ENCODE measurements at regions not wholly inside any gene's neighbourhood (a gene's known extent, or its start where the extent isn't known, plus 50 kb on each side); places are given as distances from the start of the nearest gene placed in this dataset.

GRCh38 chr10:2487921-2488320 is 579.4 kb upstream of the PFKP start:
- in situ Hi-C loops (cut with MboI; ENCODE audit: low sequenced_read_pairs) = no loop called here

- in situ Hi-C loops (cut with MboI; ENCODE audit: low sequenced_read_pairs) = no loop called here
Observed at GRCh38 chr10:2478656-2479055, 588.7 kb upstream of the PFKP start.

GRCh38 chr10:2476812-2477553 is 590.4 kb upstream of the PFKP start:
- in situ Hi-C loops (cut with MboI; ENCODE audit: low sequenced_read_pairs) = no loop called here

- in situ Hi-C loops (cut with MboI; ENCODE audit: low sequenced_read_pairs) = no loop called here
Observed at GRCh38 chr10:2476218-2476811, 591.0 kb upstream of the PFKP start.

- in situ Hi-C loops (cut with MboI; ENCODE audit: low sequenced_read_pairs) = no loop called here
Observed at GRCh38 chr10:2475711-2476217, 591.6 kb upstream of the PFKP start.

GRCh38 chr10:2471811-2472210 is 595.5 kb upstream of the PFKP start:
- in situ Hi-C loops (cut with MboI; ENCODE audit: low sequenced_read_pairs) = no loop called here

- in situ Hi-C loops (cut with MboI; ENCODE audit: low sequenced_read_pairs) = no loop called here
Observed at GRCh38 chr10:2469802-2470201, 597.5 kb upstream of the PFKP start.

- in situ Hi-C loops (cut with MboI; ENCODE audit: low sequenced_read_pairs) = no loop called here
Observed at GRCh38 chr10:2464483-2464882, 602.9 kb upstream of the PFKP start.

GRCh38 chr10:2463316-2463715 is 604.0 kb upstream of the PFKP start:
- in situ Hi-C loops (cut with MboI; ENCODE audit: low sequenced_read_pairs) = no loop called here

GRCh38 chr10:2462581-2462980 is 604.8 kb upstream of the PFKP start:
- in situ Hi-C loops (cut with MboI; ENCODE audit: low sequenced_read_pairs) = no loop called here

- in situ Hi-C loops (cut with MboI; ENCODE audit: low sequenced_read_pairs) = no loop called here
Observed at GRCh38 chr10:2460812-2461211, 606.5 kb upstream of the PFKP start.

- in situ Hi-C loops (cut with MboI; ENCODE audit: low sequenced_read_pairs) = no loop called here
Observed at GRCh38 chr10:2459713-2460112, 607.6 kb upstream of the PFKP start.

GRCh38 chr10:2456834-2457233 is 610.5 kb upstream of the PFKP start:
- in situ Hi-C loops (cut with MboI; ENCODE audit: low sequenced_read_pairs) = no loop called here

- in situ Hi-C loops (cut with MboI; ENCODE audit: low sequenced_read_pairs) = no loop called here
Observed at GRCh38 chr10:2445370-2445769, 622.0 kb upstream of the PFKP start.

GRCh38 chr10:2439983-2440382 is 627.4 kb upstream of the PFKP start:
- in situ Hi-C loops (cut with MboI; ENCODE audit: low sequenced_read_pairs) = no loop called here

GRCh38 chr10:2439000-2439399 is 628.3 kb upstream of the PFKP start:
- in situ Hi-C loops (cut with MboI; ENCODE audit: low sequenced_read_pairs) = no loop called here

GRCh38 chr10:2438248-2438939 is 629.0 kb upstream of the PFKP start:
- in situ Hi-C loops (cut with MboI; ENCODE audit: low sequenced_read_pairs) = no loop called here

- in situ Hi-C loops (cut with MboI; ENCODE audit: low sequenced_read_pairs) = no loop called here
Observed at GRCh38 chr10:2436933-2437332, 630.4 kb upstream of the PFKP start.

GRCh38 chr10:2431961-2432360 is 635.4 kb upstream of the PFKP start:
- in situ Hi-C loops (cut with MboI; ENCODE audit: low sequenced_read_pairs) = no loop called here

- in situ Hi-C loops (cut with MboI; ENCODE audit: low sequenced_read_pairs) = no loop called here
Observed at GRCh38 chr10:2427412-2427811, 639.9 kb upstream of the PFKP start.

GRCh38 chr10:2425320-2425719 is 642.0 kb upstream of the PFKP start:
- in situ Hi-C loops (cut with MboI; ENCODE audit: low sequenced_read_pairs) = no loop called here

- in situ Hi-C loops (cut with MboI; ENCODE audit: low sequenced_read_pairs) = no loop called here
Observed at GRCh38 chr10:2414562-2414961, 652.8 kb upstream of the PFKP start.
